Activated naive CD4-positive, alpha-beta T cell treated with anti-CD3 and anti-CD28 coated beads for 36 hours (primary cell): ENCODE measurements at regions not wholly inside any gene's neighbourhood (a gene's known extent, or its start where the extent isn't known, plus 50 kb on each side); places are given as distances from the start of the nearest gene placed in this dataset.

ENCODE experiments used
- CTCF ChIA-PET: fragments of 350-600 bp; sonication (Branson Sonifier 250); formaldehyde crosslinking; loops from one replicate; lab custom pipeline; 2021; ENCODE audit warnings: antibody characterized with exemption; lab: Charles Lee
- DNase-seq: peaks from one replicate; pipeline ENCODE4 v3.0.0-alpha.2; 2020
- H3K27ac Mint-ChIP-seq: one replicate; pipeline ENCODE4 v1.8.0; 2021; ENCODE audit warnings: mild to moderate bottlenecking, mixed read lengths
- H3K27me3 Mint-ChIP-seq: one replicate; pipeline ENCODE4 v1.8.0; 2021; ENCODE audit warnings: low read depth, mixed read lengths
- H3K36me3 Mint-ChIP-seq: one replicate; pipeline ENCODE4 v1.8.0; 2021; ENCODE audit warnings: low read depth, mixed read lengths
- H3K4me1 Mint-ChIP-seq: one replicate; pipeline ENCODE4 v1.8.0; 2021; ENCODE audit warnings: low read depth, mixed read lengths
- H3K4me3 Mint-ChIP-seq: one replicate; pipeline ENCODE4 v1.8.0; 2021; ENCODE audit warnings: mild to moderate bottlenecking, moderate library complexity, mixed read lengths
- H3K9me3 Mint-ChIP-seq: one replicate; pipeline ENCODE4 v1.8.0; 2021; ENCODE audit warnings: mixed read lengths
- intact Hi-C: fragments of 100-400 bp; cut with micrococcal nuclease; formaldehyde crosslinking; loops from one replicate; pipeline ENCODE4 v1.15.1; 2023

DNA sequence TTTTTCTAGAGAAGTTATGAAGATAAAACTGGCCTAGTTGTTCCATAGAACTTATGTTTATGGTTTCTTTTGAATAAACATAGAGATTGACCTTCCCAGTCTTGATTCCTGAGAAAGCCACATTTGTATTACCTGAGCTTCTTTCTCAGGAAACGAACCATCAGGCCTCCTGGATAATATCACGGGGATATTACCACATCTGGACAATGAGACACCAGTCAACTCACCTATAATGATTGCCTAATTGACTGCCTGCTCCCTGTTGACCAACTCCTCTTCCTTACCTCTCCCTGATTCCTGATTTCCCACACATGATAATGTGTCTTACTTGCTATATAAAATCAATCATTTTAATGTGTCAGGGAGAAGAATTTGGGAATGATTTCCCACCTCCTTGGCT, 822.7 kb downstream of the LRFN5 start:
- Mint-ChIP-seq H3K4me1 (no peaks in the 10 kb centered on the region), H3K36me3 (no peaks in the 10 kb centered on the region), H3K27ac (no peak overlapping the region), H3K27me3 (no peaks in the 10 kb centered on the region), H3K9me3 (peaks cover 8% of the 10 kb centered on the region), H3K4me3 (no peak overlapping the region)
- intact Hi-C loops: no loop called here
- CTCF ChIA-PET: no interaction called here
- DNase-seq: no peak

DNA sequence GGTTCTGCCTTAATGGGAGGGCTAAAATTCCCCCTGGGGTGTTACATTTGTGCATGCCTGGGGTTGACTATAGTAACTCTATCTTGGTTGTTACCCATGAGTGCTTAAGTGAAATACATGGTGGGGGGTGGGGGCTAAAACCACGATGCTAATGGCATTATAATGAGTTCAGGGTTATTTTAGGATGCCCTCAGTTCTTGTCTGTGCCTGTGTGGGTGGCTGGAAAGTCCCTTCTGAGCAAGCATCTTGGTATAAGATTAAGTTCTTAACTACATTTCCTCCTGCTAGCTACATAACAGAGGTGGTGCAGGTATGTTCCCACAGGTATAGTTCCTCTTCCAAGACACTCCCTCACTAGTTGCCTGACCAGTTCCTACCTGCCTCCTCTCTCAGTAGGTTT, 822.3 kb downstream of the LRFN5 start:
- intact Hi-C loops: no loop called here
- Mint-ChIP-seq H3K27ac (no peak overlapping the region), H3K4me3 (no peak overlapping the region), H3K27me3 (no peaks in the 10 kb centered on the region), H3K36me3 (no peaks in the 10 kb centered on the region), H3K9me3 (peaks cover 8% of the 10 kb centered on the region), H3K4me1 (no peaks in the 10 kb centered on the region)
- CTCF ChIA-PET: no interaction called here
- no peak for DNase-seq

DNA sequence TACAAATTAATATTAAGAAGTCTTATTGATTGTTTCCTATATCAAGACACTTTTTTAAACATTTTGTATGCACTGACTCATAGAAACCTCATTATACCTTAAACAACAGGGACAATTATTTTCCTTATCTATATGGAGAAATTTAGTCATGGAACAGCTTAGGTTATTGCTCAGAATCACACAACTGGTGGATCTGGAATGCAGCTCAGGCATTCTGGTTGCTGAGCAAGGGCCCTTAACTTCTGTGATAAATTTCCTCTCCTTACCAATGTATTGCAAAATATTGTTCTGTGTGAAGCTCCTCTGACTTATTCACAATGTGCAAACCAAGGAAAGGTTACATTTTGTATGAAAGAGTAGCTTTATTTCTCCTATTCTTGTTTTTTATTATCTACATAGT, 817.8 kb downstream of the LRFN5 start:
- no peak overlapping the region for H3K4me3 Mint-ChIP-seq
- H3K36me3 Mint-ChIP-seq: no peaks in the 10 kb centered on the region
- H3K27ac Mint-ChIP-seq: no peak overlapping the region
- no peak for DNase-seq
- CTCF ChIA-PET: no interaction called here
- intact Hi-C loops: no loop called here
- no peaks in the 10 kb centered on the region for H3K27me3 Mint-ChIP-seq
- H3K4me1 Mint-ChIP-seq: no peaks in the 10 kb centered on the region
- peaks cover 6% of the 10 kb centered on the region for H3K9me3 Mint-ChIP-seq

DNA sequence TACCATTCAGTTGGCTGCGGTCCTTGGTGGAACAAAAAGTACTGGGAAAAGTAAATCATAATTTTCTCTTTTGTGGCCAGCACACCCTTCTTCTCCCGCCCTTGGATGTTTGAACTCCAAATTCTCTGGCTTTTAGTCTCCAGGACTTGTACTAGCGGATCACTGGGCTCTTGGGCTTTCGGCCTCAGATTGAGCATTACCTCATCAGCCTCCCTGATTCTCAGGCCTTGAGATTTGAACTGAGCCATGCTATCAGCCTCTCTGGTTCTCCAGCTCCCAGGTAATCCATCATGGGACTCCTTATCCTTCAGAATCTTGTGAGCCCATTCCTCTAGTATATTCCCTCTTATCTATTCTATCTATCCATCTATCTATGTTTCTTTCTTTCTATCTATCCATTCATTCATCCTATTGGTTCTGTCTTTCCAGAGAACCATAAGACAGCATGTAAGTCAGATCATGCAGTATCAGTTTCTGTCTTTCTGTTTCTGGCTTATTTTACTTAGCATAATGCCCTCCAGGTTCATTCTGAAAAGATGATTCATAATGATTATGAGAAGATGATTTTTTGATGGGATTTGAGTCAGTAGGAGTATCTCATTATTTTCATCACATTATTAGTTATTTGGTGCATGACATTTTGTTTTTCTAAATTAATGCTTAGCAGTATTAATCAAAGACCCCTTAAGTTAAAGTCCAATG, 814.9 kb downstream of the LRFN5 start:
- Mint-ChIP-seq H3K36me3 (no peaks in the 10 kb centered on the region), H3K4me3 (no peak overlapping the region), H3K9me3 (peaks cover 6% of the 10 kb centered on the region), H3K27me3 (no peaks in the 10 kb centered on the region), H3K4me1 (no peaks in the 10 kb centered on the region), H3K27ac (no peak overlapping the region)
- CTCF ChIA-PET: no interaction called here
- intact Hi-C loops: no loop called here
- no peak for DNase-seq

DNA sequence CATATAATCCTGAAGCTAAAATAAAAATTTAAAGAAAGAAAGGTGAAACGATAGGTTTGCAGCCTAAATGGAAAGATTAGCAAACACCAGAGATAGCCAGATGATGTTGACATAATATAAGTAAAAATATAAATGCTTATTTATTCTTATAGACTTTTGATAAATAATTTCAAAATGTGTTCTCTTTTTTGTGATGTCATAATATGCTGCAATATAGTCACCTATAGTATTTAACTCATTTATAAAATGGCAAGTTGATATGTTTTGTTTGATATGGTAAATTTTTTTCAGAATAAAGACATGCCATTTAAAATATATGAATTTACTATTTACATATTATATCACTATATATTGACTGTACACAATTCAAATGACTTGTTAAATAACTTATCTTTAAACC, 813.4 kb downstream of the LRFN5 start:
- DNase-seq: no peak
- Mint-ChIP-seq H3K36me3 (no peaks in the 10 kb centered on the region), H3K27ac (no peak overlapping the region), H3K9me3 (peaks cover 6% of the 10 kb centered on the region), H3K27me3 (no peaks in the 10 kb centered on the region), H3K4me3 (no peak overlapping the region), H3K4me1 (no peaks in the 10 kb centered on the region)
- CTCF ChIA-PET: no interaction called here
- intact Hi-C loops: no loop called here

DNA sequence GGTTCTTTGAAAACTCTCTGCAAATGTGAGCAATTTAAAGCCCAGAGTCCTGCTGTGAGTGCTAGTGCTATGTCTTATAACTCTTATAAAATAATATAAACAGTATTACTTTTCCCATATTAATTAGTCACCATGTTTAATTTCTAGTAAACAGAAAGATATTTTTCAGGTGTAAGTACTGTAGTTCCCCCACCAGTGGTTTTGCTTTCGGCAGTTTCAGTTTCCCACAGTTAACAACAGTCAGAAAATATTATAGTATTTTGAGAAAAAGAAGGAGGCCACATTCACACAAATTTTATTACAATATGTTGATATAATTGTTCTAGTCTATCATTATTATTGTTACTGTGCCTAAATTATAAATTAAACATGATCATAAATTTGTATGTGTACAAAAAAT, 800.5 kb downstream of the LRFN5 start:
- CTCF ChIA-PET: no interaction called here
- no peaks in the 10 kb centered on the region for H3K36me3 Mint-ChIP-seq
- no peaks in the 10 kb centered on the region for H3K27me3 Mint-ChIP-seq
- intact Hi-C loops: no loop called here
- no peaks in the 10 kb centered on the region for H3K4me1 Mint-ChIP-seq
- peaks cover 1% of the 10 kb centered on the region for H3K9me3 Mint-ChIP-seq
- no peak overlapping the region for H3K4me3 Mint-ChIP-seq
- DNase-seq: no peak
- no peak overlapping the region for H3K27ac Mint-ChIP-seq

DNA sequence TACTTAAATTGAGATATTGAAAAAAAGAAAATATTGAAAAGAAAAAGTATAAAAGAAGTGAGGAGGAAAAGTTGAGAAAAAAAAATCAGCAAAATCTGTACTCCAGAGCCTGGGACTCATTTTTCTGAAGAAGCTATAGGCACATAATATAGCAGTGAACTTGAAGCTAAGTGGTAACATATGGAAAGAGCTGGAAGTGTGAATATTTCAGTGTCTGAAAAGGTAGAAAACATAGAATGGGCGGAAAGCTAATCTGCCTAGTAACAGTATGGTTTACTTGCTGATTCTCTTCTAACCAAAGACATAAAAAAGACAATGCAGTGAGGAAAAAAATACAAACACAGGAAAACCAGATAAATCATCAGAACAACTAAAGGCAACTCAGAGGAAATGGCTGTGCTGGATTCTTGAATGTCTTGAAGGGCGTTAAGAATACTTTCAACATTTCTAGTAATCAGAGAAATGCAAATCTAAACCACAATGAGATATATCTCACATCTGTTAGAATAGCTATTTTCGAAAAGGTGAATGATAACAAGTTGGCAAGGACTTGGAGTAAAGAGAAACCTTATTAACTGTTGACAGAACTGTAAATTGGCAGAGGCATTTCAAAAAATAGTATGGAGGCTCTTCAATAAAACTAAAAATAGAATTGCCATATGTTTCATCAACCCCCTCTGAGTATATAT, 784.6 kb downstream of the LRFN5 start:
- H3K9me3 Mint-ChIP-seq: no peaks in the 10 kb centered on the region
- H3K36me3 Mint-ChIP-seq: no peaks in the 10 kb centered on the region
- no peak overlapping the region for H3K4me3 Mint-ChIP-seq
- H3K4me1 Mint-ChIP-seq: no peaks in the 10 kb centered on the region
- DNase-seq: no peak
- no peaks in the 10 kb centered on the region for H3K27me3 Mint-ChIP-seq
- CTCF ChIA-PET: no interaction called here
- intact Hi-C loops: no loop called here
- no peak overlapping the region for H3K27ac Mint-ChIP-seq

DNA sequence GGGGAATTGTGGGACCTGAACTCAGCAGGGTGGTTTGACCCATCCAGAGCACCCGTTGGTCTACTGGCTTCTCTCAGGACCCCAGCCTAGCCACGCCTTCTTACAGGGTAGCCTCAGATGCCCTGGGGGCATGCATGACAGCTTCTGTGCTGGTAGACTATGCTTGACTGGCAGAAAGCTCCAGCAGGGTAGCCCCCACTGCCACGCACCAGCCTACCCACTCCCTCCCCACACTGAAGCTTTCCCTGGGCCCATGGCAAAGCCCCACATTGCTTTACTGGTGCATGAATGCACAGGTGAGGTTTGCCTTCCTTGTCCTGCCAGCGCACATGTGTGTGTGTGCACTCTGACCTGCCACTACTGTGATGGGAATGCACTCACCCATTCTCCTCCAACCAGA, 772.2 kb downstream of the LRFN5 start:
- Mint-ChIP-seq H3K27me3 (no peaks in the 10 kb centered on the region), H3K4me3 (no peak overlapping the region), H3K36me3 (no peaks in the 10 kb centered on the region), H3K9me3 (no peaks in the 10 kb centered on the region), H3K27ac (no peak overlapping the region), H3K4me1 (no peaks in the 10 kb centered on the region)
- CTCF ChIA-PET: no interaction called here
- DNase-seq: no peak
- intact Hi-C loops: no loop called here

DNA sequence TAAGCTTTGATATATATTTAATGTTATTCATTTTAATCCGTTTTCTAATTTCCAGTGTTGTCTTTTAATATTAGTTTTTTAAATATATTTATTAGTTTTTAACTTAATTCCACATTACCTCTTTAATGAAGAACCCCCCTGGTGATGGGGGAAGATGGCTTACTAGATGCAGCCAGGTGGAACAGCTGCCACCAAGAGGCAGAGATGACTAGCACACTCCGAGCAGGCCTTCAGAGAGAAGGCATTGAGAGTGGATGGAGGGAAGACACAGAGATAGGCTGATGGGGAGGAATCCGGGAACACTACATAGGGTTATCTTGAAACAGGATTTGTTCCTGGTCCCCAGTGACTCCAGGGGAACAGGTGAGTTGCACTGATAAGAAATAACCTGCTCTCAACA, 771.6 kb downstream of the LRFN5 start:
- Mint-ChIP-seq H3K27ac (no peak overlapping the region), H3K27me3 (no peaks in the 10 kb centered on the region), H3K4me1 (no peaks in the 10 kb centered on the region), H3K9me3 (no peaks in the 10 kb centered on the region), H3K4me3 (no peak overlapping the region), H3K36me3 (no peaks in the 10 kb centered on the region)
- intact Hi-C loops: no loop called here
- DNase-seq: no peak
- CTCF ChIA-PET: no interaction called here

DNA sequence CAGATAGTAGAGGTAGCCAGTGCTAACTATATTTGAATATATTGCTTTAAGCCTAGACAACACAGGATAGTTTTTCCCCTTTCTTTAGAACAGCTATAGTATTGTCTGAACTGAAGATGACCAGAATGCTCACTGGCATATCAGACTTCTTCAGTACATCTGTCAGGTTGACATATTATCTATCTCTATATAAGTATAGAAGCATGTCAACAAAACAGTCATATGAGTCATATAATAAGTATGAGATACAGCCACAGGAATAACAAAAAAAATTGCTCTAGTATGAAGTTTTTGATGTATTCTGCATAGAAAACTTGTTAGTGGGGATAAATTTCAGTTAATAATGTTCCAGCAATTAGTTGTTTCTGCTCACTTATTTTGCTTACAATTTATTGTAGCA, 767.7 kb downstream of the LRFN5 start:
- Mint-ChIP-seq H3K9me3 (no peaks in the 10 kb centered on the region), H3K36me3 (no peaks in the 10 kb centered on the region), H3K27me3 (no peaks in the 10 kb centered on the region), H3K4me1 (no peaks in the 10 kb centered on the region), H3K27ac (no peak overlapping the region), H3K4me3 (no peak overlapping the region)
- CTCF ChIA-PET: no interaction called here
- DNase-seq: no peak
- intact Hi-C loops: no loop called here

DNA sequence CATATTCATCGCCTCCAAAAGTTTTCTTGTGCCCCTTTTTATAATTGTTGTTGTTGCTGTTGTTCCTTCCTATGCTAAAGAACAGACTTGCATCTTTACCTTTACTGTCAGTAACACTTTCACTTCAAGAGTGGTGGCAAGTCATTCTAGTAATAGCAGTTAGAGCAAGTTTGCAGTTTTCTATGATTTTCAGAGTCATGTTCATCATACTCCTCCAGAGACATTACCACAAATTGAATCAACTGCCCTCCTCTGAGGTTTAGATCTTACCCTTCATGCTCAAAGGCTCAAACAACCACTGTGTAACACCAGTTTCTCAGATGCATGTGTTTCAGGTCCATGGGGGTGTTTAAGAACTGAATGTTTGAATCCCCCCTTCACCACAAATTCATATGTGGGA, 763.4 kb downstream of the LRFN5 start:
- intact Hi-C loops: no loop called here
- CTCF ChIA-PET: no interaction called here
- Mint-ChIP-seq H3K4me1 (no peaks in the 10 kb centered on the region), H3K27me3 (no peaks in the 10 kb centered on the region), H3K9me3 (no peaks in the 10 kb centered on the region), H3K4me3 (no peak overlapping the region), H3K27ac (no peak overlapping the region), H3K36me3 (no peaks in the 10 kb centered on the region)
- DNase-seq: no peak

DNA sequence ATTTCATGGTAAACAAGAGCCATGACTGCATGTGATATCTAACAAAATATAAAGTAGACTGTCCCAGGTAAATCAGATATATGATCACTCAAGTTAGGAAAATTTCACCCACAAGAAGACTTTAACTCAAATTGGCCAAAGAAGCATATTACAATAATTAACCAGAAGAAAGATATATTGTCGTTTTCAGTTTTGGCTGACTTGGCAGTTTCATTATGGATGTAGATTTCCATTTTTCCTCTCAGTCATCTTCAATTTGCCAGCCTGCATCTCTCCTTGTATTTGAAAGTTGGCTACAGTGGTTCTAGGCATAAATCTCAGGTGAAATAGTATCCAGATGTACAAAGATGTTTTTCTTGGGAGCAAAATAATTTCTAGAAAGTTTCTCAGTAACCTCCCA, 761.6 kb downstream of the LRFN5 start:
- CTCF ChIA-PET: no interaction called here
- DNase-seq: no peak
- no peaks in the 10 kb centered on the region for H3K27me3 Mint-ChIP-seq

DNA sequence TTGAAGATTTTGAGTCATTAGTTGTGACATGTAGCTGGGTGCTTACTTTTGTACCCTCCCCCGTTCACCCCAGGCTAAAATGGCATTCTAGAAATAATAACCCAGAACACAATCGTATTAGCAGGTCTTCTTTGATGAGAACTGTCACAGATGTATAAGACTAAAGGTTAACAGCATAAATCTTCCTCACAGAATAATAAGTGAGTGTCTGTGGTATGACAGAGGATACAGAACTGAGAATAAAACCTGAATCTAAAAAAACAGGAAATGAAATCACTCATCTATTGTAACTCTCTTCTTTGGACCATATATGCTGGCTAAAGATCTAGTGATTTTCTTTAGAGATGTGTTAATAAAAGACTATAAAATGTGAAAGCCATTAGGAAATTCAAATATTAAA, 746.6 kb downstream of the LRFN5 start:
- Mint-ChIP-seq H3K4me3 (no peak overlapping the region), H3K36me3 (no peaks in the 10 kb centered on the region), H3K27ac (no peak overlapping the region), H3K9me3 (peaks cover 2% of the 10 kb centered on the region), H3K4me1 (no peaks in the 10 kb centered on the region), H3K27me3 (no peaks in the 10 kb centered on the region)
- no peak for DNase-seq
- intact Hi-C loops: no loop called here
- CTCF ChIA-PET: interaction anchor here (0.6 kb wide), 1 partner anchor 25 kb away, joined by 5 read pairs; no protein-coding TSS in a partner anchor

More for the DNA sequence above, 761.6 kb downstream of the LRFN5 start:
- intact Hi-C loops: no loop called here
- Mint-ChIP-seq H3K4me1 (no peaks in the 10 kb centered on the region), H3K9me3 (peaks cover 5% of the 10 kb centered on the region), H3K4me3 (no peak overlapping the region), H3K27ac (no peak overlapping the region), H3K36me3 (no peaks in the 10 kb centered on the region)
